ENCODE measurements at regions not wholly inside any gene's neighbourhood (a gene's known extent, or its start where the extent isn't known, plus 50 kb on each side); places are given as distances from the start of the nearest gene placed in this dataset.

GRCh38 chr3:144662729-144663128, 691.1 kb downstream of the DIPK2A start:
- TF ChIP-seq ZBTB7A (IDR thresholded peaks at IDR 0.05; ENCODE audit: low read depth), result no peak
- no peak for TF ChIP-seq RAD21 (IDR thresholded peaks at IDR 0.05; ENCODE audit: low read depth)
- no peak for TF ChIP-seq EP300 (IDR thresholded peaks at IDR 0.05; ENCODE audit: borderline replicate concordance)
- no peak for TF ChIP-seq FOXM1 (IDR thresholded peaks at IDR 0.05; ENCODE audit: borderline replicate concordance, low read depth)
- no peak for TF ChIP-seq NFIC (IDR thresholded peaks at IDR 0.05)
- TF ChIP-seq TAF1 (IDR thresholded peaks at IDR 0.05; ENCODE audit: low read depth), result no peak
- TF ChIP-seq CEBPB (IDR thresholded peaks at IDR 0.05), result no peak
- TF ChIP-seq YY1 (IDR thresholded peaks at IDR 0.05; ENCODE audit: low read depth), result no peak
- TF ChIP-seq CREB1 (IDR thresholded peaks at IDR 0.05; ENCODE audit: low read depth), result no peak
- TF ChIP-seq MAX (IDR thresholded peaks at IDR 0.05), result no peak
- no peak for TF ChIP-seq TEAD4 (IDR thresholded peaks at IDR 0.05)
- no peak for TF ChIP-seq REST (IDR thresholded peaks at IDR 0.05; ENCODE audit: low read depth)
- TF ChIP-seq EGR1 (IDR thresholded peaks at IDR 0.05), result no peak
- TF ChIP-seq TCF12 (IDR thresholded peaks at IDR 0.05; ENCODE audit: low read depth), result no peak
- no peak for TF ChIP-seq USF1 (IDR thresholded peaks at IDR 0.05)

GRCh38 chr3:144663456-144664436, 692.1 kb downstream of the DIPK2A start:
- TF ChIP-seq CEBPB (IDR thresholded peaks at IDR 0.05), result no peak

GRCh38 chr3:144665567-144666053, 694.0 kb downstream of the DIPK2A start:
- TF ChIP-seq YY1 (IDR thresholded peaks at IDR 0.05; ENCODE audit: low read depth) (no peak), CEBPB (IDR thresholded peaks at IDR 0.05) (no peak), USF1 (IDR thresholded peaks at IDR 0.05) (no peak), TAF1 (IDR thresholded peaks at IDR 0.05; ENCODE audit: low read depth) (no peak), MAX (IDR thresholded peaks at IDR 0.05) (no peak)

- TF ChIP-seq YY1 (IDR thresholded peaks at IDR 0.05; ENCODE audit: low read depth), result no peak
- TF ChIP-seq CEBPB (IDR thresholded peaks at IDR 0.05), result no peak
- no peak for TF ChIP-seq NFIC (IDR thresholded peaks at IDR 0.05)
- TF ChIP-seq TEAD4 (IDR thresholded peaks at IDR 0.05), result no peak
- no peak for TF ChIP-seq MAX (IDR thresholded peaks at IDR 0.05)
- TF ChIP-seq EGR1 (IDR thresholded peaks at IDR 0.05), result no peak
- TF ChIP-seq FOXM1 (IDR thresholded peaks at IDR 0.05; ENCODE audit: borderline replicate concordance, low read depth), result no peak
- TF ChIP-seq CREB1 (IDR thresholded peaks at IDR 0.05; ENCODE audit: low read depth), result no peak
- no peak for TF ChIP-seq REST (IDR thresholded peaks at IDR 0.05; ENCODE audit: low read depth)
- TF ChIP-seq TAF1 (IDR thresholded peaks at IDR 0.05; ENCODE audit: low read depth), result no peak
- no peak for TF ChIP-seq USF1 (IDR thresholded peaks at IDR 0.05)
- TF ChIP-seq RAD21 (IDR thresholded peaks at IDR 0.05; ENCODE audit: low read depth), result no peak
- TF ChIP-seq EP300 (IDR thresholded peaks at IDR 0.05; ENCODE audit: borderline replicate concordance), result no peak
- TF ChIP-seq TCF12 (IDR thresholded peaks at IDR 0.05; ENCODE audit: low read depth), result no peak
- no peak for TF ChIP-seq ZBTB7A (IDR thresholded peaks at IDR 0.05; ENCODE audit: low read depth)
These were observed 698.9 kb downstream of the DIPK2A start for GRCh38 chr3:144670571-144670970.

GRCh38 chr3:144677103-144677502, 705.5 kb downstream of the DIPK2A start:
- TF ChIP-seq TEAD4 (IDR thresholded peaks at IDR 0.05) (no peak), RAD21 (IDR thresholded peaks at IDR 0.05; ENCODE audit: low read depth) (no peak), CREB1 (IDR thresholded peaks at IDR 0.05; ENCODE audit: low read depth) (no peak), EP300 (IDR thresholded peaks at IDR 0.05; ENCODE audit: borderline replicate concordance) (no peak), TAF1 (IDR thresholded peaks at IDR 0.05; ENCODE audit: low read depth) (no peak), YY1 (IDR thresholded peaks at IDR 0.05; ENCODE audit: low read depth) (no peak), CEBPB (IDR thresholded peaks at IDR 0.05) (no peak), MAX (IDR thresholded peaks at IDR 0.05) (no peak), TCF12 (IDR thresholded peaks at IDR 0.05; ENCODE audit: low read depth) (no peak), USF1 (IDR thresholded peaks at IDR 0.05) (no peak), FOXM1 (IDR thresholded peaks at IDR 0.05; ENCODE audit: borderline replicate concordance, low read depth) (no peak), ZBTB7A (IDR thresholded peaks at IDR 0.05; ENCODE audit: low read depth) (no peak), NFIC (IDR thresholded peaks at IDR 0.05) (no peak), REST (IDR thresholded peaks at IDR 0.05; ENCODE audit: low read depth) (no peak), EGR1 (IDR thresholded peaks at IDR 0.05) (no peak)
